ENCODE measurements at regions not wholly inside any gene's neighbourhood (a gene's known extent, or its start where the extent isn't known, plus 50 kb on each side); places are given as distances from the start of the nearest gene placed in this dataset.

- DNase-seq (ENCODE audit: low read depth in 1 of 2, low spot score in 2 of 2) = no peak
- TF ChIP-seq USF2 (IDR thresholded peaks at IDR 0.05; ENCODE audit: low read length) (no peak), PHF8 (conservative IDR thresholded peaks at IDR 0.05; ENCODE audit: low read depth, low read length) (no peak)
- no peak overlapping the region for H3K27ac ChIP-seq (ENCODE audit: low read depth, low read length)
Measured at GRCh38 chr1:56287721-56288120, 291.6 kb downstream of the PLPP3 start.

More at GRCh38 chr1:56287721-56288120, 291.6 kb downstream of the PLPP3 start:
- H4K20me1 ChIP-seq (replicated peaks in 1 of 2; ENCODE audit: control insufficient read depth in 1 of 2, insufficient read depth in 2 of 2, low read length in 2 of 2) = no peaks in the 10 kb centered on the region
- H4K8ac ChIP-seq (ENCODE audit: extremely low read depth, insufficient read depth, low read length) = no peak overlapping the region
- no peaks in the 10 kb centered on the region for H3K9me3 ChIP-seq (ENCODE audit: insufficient read depth in 2 of 2, low read depth in 1 of 2, low read length in 1 of 2)
- POLR2A ChIA-PET (ENCODE audit: partially characterized antibody) = no interaction called here
- no peak overlapping the region for H2BK15ac ChIP-seq (ENCODE audit: low read length)
- H3K9ac ChIP-seq (replicated peaks in 1 of 4; ENCODE audit: extremely low read depth in 1 of 4, low read depth in 3 of 4, low read length in 3 of 4) = no peak overlapping the region
- H3K27me3 ChIP-seq (replicated peaks in 1 of 4; ENCODE audit: control insufficient read depth in 3 of 4, extremely low read depth in 1 of 4, insufficient read depth in 3 of 4, low read length in 3 of 4) = no peaks in the 10 kb centered on the region
- H2AFZ ChIP-seq (ENCODE audit: low read length) = no peak overlapping the region
- no peak overlapping the region for H3K56ac ChIP-seq (replicated peaks; ENCODE audit: insufficient read length, low read depth, low read length)
- CTCF ChIA-PET (ENCODE audit: partially characterized antibody) = no interaction called here
- no peak overlapping the region for H2BK5ac ChIP-seq (ENCODE audit: low read depth, low read length)
- no peak overlapping the region for H4K5ac ChIP-seq (ENCODE audit: insufficient read length, low read depth, low read length)
- H3K4ac ChIP-seq (replicated peaks; ENCODE audit: insufficient read length, low read depth, low read length) = no peak overlapping the region
- no peak overlapping the region for H3K14ac ChIP-seq (ENCODE audit: insufficient read length)
- H3K23ac ChIP-seq (ENCODE audit: insufficient read length) = no peak overlapping the region
- no peak overlapping the region for H3K4me2 ChIP-seq (ENCODE audit: insufficient read depth in 1 of 2, low read depth in 2 of 2, low read length in 2 of 2)
- no peak overlapping the region for H4K91ac ChIP-seq (replicated peaks; ENCODE audit: insufficient read length, low read length)
- H3K79me1 ChIP-seq (ENCODE audit: low read depth, low read length) = no peaks in the 10 kb centered on the region; the same call in 1 of the 2 replicates
- H2BK12ac ChIP-seq (ENCODE audit: low read depth, low read length) = no peak overlapping the region
- H2BK20ac ChIP-seq (ENCODE audit: low read length) = no peak overlapping the region
- no peaks in the 10 kb centered on the region for H3K23me2 ChIP-seq (ENCODE audit: low read depth, low read length)
- no peak overlapping the region for H3K4me3 ChIP-seq (ENCODE audit: extremely low read depth in 1 of 4, insufficient read depth in 2 of 4, low read depth in 3 of 4, low read length in 4 of 4)
- no peak overlapping the region for H2AK5ac ChIP-seq (ENCODE audit: low read depth, low read length)
- no peaks in the 10 kb centered on the region for H3K79me2 ChIP-seq (ENCODE audit: control insufficient read depth in 1 of 2, insufficient read depth in 2 of 2, low read length in 2 of 2)
- FAIRE-seq = no peak
- no peaks in the 10 kb centered on the region for H3K36me3 ChIP-seq (ENCODE audit: control insufficient read depth in 2 of 4, insufficient read depth in 4 of 4, low read length in 3 of 4)
- no peak overlapping the region for H2BK120ac ChIP-seq (replicated peaks; ENCODE audit: low read depth, low read length)
- H3K4me1 ChIP-seq (replicated peaks in 1 of 4; ENCODE audit: control insufficient read depth in 3 of 4, insufficient read depth in 4 of 4, low read length in 3 of 4) = peaks cover 0 to 9% (median 4%) of the 10 kb centered on the region in 4 experiments; a peak in 3 of 7 replicates
- WGBS, 2 experiments (ENCODE audit: extremely low coverage in 1 of 2, insufficient coverage in 1 of 2, insufficient read length in 1 of 2, insufficient replicate concordance in 2 of 2, low coverage in 1 of 2, low lambda C conversion rate in 2 of 2, missing lambda C conversion rate in 1 of 2) = 91% methylated on average over 5 of the region's 5 CpGs; no CpG with 5 or more reads in 1 of the 2 experiments
- no peak overlapping the region for H3K18ac ChIP-seq (ENCODE audit: extremely low read depth, low read length)
